Mammary epithelial cell (primary cell): ENCODE measurements at regions not wholly inside any gene's neighbourhood (a gene's known extent, or its start where the extent isn't known, plus 50 kb on each side); places are given as distances from the start of the nearest gene placed in this dataset.

Source experiments
- EZH2 ChIP-seq: IDR thresholded peaks from 2 replicates; pipeline ENCODE4 v1.6.1; 2012; ENCODE audit warnings: low read length, inconsistent platforms, borderline replicate concordance
- TF ChIP-seq, protein P1 (sequence below), 2 donors: IDR thresholded peaks in 1 of 2; conservative IDR thresholded peaks in 1 of 2; 2 replicates each; pipeline ENCODE4 v1.5.1; 2011 to 2012; ENCODE audit warnings: inconsistent platforms in 2 of 2, low read length in 2 of 2, mild to moderate bottlenecking in 2 of 2, control low read depth in 1 of 2, low read depth in 1 of 2; ENCODE audit not compliant: insufficient read depth in 1 of 2; ENCODE audit errors: extremely low read depth in 1 of 2

- TF ChIP-seq, protein P1, sequence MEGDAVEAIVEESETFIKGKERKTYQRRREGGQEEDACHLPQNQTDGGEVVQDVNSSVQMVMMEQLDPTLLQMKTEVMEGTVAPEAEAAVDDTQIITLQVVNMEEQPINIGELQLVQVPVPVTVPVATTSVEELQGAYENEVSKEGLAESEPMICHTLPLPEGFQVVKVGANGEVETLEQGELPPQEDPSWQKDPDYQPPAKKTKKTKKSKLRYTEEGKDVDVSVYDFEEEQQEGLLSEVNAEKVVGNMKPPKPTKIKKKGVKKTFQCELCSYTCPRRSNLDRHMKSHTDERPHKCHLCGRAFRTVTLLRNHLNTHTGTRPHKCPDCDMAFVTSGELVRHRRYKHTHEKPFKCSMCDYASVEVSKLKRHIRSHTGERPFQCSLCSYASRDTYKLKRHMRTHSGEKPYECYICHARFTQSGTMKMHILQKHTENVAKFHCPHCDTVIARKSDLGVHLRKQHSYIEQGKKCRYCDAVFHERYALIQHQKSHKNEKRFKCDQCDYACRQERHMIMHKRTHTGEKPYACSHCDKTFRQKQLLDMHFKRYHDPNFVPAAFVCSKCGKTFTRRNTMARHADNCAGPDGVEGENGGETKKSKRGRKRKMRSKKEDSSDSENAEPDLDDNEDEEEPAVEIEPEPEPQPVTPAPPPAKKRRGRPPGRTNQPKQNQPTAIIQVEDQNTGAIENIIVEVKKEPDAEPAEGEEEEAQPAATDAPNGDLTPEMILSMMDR (conservative IDR thresholded peaks at IDR 0.05 in 1 of 2, IDR thresholded peaks at IDR 0.05 in 1 of 2; ENCODE audit: extremely low read depth in 1 of 2, insufficient read depth in 1 of 2, low read depth in 1 of 2, low read length in 2 of 2), result no peak
- no peak for TF ChIP-seq EZH2
Observed at GRCh38 chr2:163852616-163853015, 116.8 kb upstream of the FIGN start.
